ENCODE measurements at regions not wholly inside any gene's neighbourhood (a gene's known extent, or its start where the extent isn't known, plus 50 kb on each side); places are given as distances from the start of the nearest gene placed in this dataset.

- no peak for ATAC-seq
- no peak for TF ChIP-seq CTCF (IDR thresholded peaks at IDR 0.05)
- Histone ChIP-seq H3K27ac (no peak overlapping the region), H3K36me3 (no peaks in the 10 kb centered on the region), H3K4me3 (no peak overlapping the region), H3K4me1 (no peaks in the 10 kb centered on the region), H3K9me3 (no peaks in the 10 kb centered on the region), H3K27me3 (no peaks in the 10 kb centered on the region)
- intact Hi-C loops (cut with DNase I), result no loop called here
- DNase-seq, result no peak
- 78 to 83% methylated on average over 7 of the region's 7 CpGs for WGBS, 2 donors
- no peak for FAIRE-seq
Measured at GRCh38 chr19:30755581-30755980, 383.4 kb downstream of the ZNF536 start.

- no peak for TF ChIP-seq CTCF (IDR thresholded peaks at IDR 0.05)
- Histone ChIP-seq H3K36me3 (no peaks in the 10 kb centered on the region), H3K4me3 (no peak overlapping the region), H3K27ac (no peak overlapping the region), H3K27me3 (no peaks in the 10 kb centered on the region), H3K9me3 (no peaks in the 10 kb centered on the region), H3K4me1 (no peaks in the 10 kb centered on the region)
- intact Hi-C loops (cut with DNase I), result no loop called here
- WGBS, 2 donors, result 49 to 67% methylated on average over 1 of the region's 1 CpG
- ATAC-seq (no peak), DNase-seq (no peak), FAIRE-seq (no peak)
Measured at GRCh38 chr19:30754162-30754561, 382.0 kb downstream of the ZNF536 start.

- WGBS, 2 donors, result 58 to 72% methylated on average over 3 of the region's 3 CpGs
- no peaks in the 10 kb centered on the region for H3K4me1 ChIP-seq
- no peak for FAIRE-seq
- no peak for ATAC-seq
- no peak for DNase-seq
- no peaks in the 10 kb centered on the region for H3K27me3 ChIP-seq
- no peak for TF ChIP-seq CTCF (IDR thresholded peaks at IDR 0.05)
- H3K9me3 ChIP-seq, result no peaks in the 10 kb centered on the region
- H3K36me3 ChIP-seq, result no peaks in the 10 kb centered on the region
- no peak overlapping the region for H3K27ac ChIP-seq
- no peak overlapping the region for H3K4me3 ChIP-seq
- intact Hi-C loops (cut with DNase I), result no loop called here
Measured at GRCh38 chr19:30752876-30753275, 380.7 kb downstream of the ZNF536 start.

- Histone ChIP-seq H3K27ac (no peak overlapping the region), H3K27me3 (no peaks in the 10 kb centered on the region), H3K9me3 (no peaks in the 10 kb centered on the region), H3K4me1 (no peaks in the 10 kb centered on the region), H3K36me3 (no peaks in the 10 kb centered on the region), H3K4me3 (no peak overlapping the region)
- 45 to 60% methylated on average over 6 of the region's 6 CpGs for WGBS, 2 donors
- TF ChIP-seq CTCF (IDR thresholded peaks at IDR 0.05), result no peak
- ATAC-seq, result no peak
- FAIRE-seq, result no peak
- no peak for DNase-seq
- intact Hi-C loops (cut with DNase I), result no loop called here
Measured at GRCh38 chr19:30752201-30752600, 380.0 kb downstream of the ZNF536 start.

- DNase-seq (no peak), ATAC-seq (no peak), FAIRE-seq (no peak)
- Histone ChIP-seq H3K27me3 (no peaks in the 10 kb centered on the region), H3K9me3 (no peaks in the 10 kb centered on the region), H3K27ac (no peak overlapping the region), H3K4me3 (no peak overlapping the region), H3K36me3 (no peaks in the 10 kb centered on the region), H3K4me1 (no peaks in the 10 kb centered on the region)
- no peak for TF ChIP-seq CTCF (IDR thresholded peaks at IDR 0.05)
- WGBS, 2 donors, result 77% methylated on average over 4 of the region's 4 CpGs
- intact Hi-C loops (cut with DNase I), result no loop called here
Measured at GRCh38 chr19:30745476-30745985, 373.3 kb downstream of the ZNF536 start.
